AG04449 (cell line): ENCODE measurements at regions not wholly inside any gene's neighbourhood (a gene's known extent, or its start where the extent isn't known, plus 50 kb on each side); places are given as distances from the start of the nearest gene placed in this dataset.

ENCODE experiments used
- CTCF ChIA-PET: fragments of 350-600 bp; formaldehyde crosslinking; extraction: SDS; loops from one replicate; lab custom pipeline; 2021; ENCODE audit warnings: antibody characterized with exemption; lab: Yijun Ruan, JAX
- POLR2A ChIA-PET: fragments of 400-600, 350-600 bp; formaldehyde crosslinking; extraction: SDS; loops from one replicate; lab custom pipeline; 2020; ENCODE audit warnings: antibody characterized with exemption, inconsistent platforms; lab: Yijun Ruan, JAX
- DNase-seq: peaks from one replicate; pipeline ENCODE4 v3.0.0-alpha.2; 2010; ENCODE audit warnings: low read depth, low spot score
- H3K4me3 ChIP-seq: 2 replicates; pipeline ENCODE4 v1.5.1; 2011; ENCODE audit warnings: low read depth, mild to moderate bottlenecking, control low read depth, low read length
- TF ChIP-seq, protein P1 (sequence below): IDR thresholded peaks from one replicate; pipeline ENCODE4 v1.5.1; 2011; ENCODE audit warnings: mild to moderate bottlenecking, moderate library complexity, low read length, control low read depth, inconsistent platforms; ENCODE audit not compliant: insufficient read depth; ENCODE audit errors: missing control alignments

DNA sequence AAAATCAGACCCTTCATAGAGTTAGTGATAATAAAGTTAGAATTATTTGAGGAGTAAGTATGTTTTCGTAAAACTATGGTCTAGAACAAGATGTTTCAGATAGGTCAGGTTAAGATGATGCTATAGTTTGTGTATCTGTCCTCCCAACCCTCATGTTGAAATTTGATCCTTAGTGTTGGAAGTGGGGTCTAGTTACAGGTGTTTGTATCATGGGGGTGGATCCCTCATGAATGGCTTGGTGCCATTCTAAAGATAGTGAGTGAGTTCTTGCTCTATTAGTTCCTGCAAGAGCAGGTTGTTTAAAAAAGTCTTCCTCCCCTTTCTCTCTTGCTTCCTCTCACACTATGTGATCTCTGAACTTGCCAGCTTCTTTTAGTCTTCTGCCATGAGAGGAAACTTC lies 707.3 kb upstream of the FOXG1 start:
- CTCF ChIA-PET = no interaction called here
- DNase-seq = no peak

DNA sequence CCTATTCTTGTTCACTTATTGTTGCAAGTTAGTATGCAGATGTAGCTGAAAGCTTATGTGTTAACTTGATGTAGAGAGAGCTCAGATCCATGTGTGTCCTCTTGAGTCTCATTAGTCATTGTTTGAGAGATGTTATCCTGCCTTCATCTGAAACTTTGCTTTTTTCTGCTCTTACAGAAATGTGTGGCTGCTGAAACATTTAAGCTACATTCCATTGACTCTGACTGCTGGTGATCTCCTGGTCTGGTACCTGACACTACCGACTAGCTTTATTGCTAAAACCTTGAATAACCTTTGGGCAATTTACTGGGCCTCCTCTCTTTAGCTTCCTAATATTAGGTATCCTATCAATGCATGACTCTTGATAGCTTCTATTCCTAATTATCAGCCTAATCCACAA lies 705.6 kb upstream of the FOXG1 start:
- TF ChIP-seq, protein P1, sequence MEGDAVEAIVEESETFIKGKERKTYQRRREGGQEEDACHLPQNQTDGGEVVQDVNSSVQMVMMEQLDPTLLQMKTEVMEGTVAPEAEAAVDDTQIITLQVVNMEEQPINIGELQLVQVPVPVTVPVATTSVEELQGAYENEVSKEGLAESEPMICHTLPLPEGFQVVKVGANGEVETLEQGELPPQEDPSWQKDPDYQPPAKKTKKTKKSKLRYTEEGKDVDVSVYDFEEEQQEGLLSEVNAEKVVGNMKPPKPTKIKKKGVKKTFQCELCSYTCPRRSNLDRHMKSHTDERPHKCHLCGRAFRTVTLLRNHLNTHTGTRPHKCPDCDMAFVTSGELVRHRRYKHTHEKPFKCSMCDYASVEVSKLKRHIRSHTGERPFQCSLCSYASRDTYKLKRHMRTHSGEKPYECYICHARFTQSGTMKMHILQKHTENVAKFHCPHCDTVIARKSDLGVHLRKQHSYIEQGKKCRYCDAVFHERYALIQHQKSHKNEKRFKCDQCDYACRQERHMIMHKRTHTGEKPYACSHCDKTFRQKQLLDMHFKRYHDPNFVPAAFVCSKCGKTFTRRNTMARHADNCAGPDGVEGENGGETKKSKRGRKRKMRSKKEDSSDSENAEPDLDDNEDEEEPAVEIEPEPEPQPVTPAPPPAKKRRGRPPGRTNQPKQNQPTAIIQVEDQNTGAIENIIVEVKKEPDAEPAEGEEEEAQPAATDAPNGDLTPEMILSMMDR = no peak
- DNase-seq = no peak
- H3K4me3 ChIP-seq = no peak overlapping the region
- POLR2A ChIA-PET = no interaction called here
- CTCF ChIA-PET = no interaction called here

More for the DNA sequence above, 707.3 kb upstream of the FOXG1 start:
- H3K4me3 ChIP-seq = no peak overlapping the region
- TF ChIP-seq, protein P1 = no peak
- POLR2A ChIA-PET = no interaction called here

DNA sequence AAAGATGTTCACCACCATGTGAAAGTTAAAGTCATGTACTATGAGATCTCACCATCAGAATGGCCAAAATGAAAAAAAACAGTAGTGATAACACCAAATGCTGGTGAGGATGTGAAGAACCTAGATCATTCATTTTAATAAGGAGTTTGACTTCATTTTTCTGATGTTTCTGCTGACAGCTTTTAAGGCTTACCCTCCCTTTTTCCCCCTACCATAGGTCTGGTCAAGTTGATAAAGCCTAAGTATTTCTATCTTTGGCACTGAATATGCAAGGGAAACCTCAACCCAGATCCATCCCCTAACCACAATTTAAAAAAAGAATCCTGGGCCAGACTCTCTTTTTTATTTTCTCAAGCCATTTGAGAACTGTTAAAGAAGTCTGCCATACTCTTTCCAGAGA lies 689.6 kb upstream of the FOXG1 start:
- DNase-seq = no peak
- H3K4me3 ChIP-seq = no peak overlapping the region
- ChIA-PET CTCF (no interaction called here), POLR2A (no interaction called here)
- TF ChIP-seq, protein P1 = no peak

DNA sequence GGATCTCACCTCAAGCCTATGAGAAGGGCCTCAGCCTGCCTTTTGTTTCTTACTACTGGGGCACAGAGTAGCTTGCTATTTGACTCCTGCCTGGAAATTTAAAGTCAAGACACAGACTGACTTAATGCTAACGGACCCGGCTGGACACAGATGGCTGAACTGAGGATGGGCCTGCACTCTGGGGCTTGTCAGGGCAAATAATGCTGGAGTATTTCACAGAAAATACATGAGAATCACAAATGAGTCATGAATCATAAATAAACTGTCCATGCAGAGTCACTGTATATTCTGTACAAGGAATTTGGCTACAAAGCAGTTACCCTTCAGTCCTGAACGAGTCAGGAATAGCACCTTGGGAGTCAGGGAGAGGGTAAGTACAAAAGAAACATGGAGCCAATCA lies 683.2 kb upstream of the FOXG1 start:
- no peak for DNase-seq
- H3K4me3 ChIP-seq = no peak overlapping the region
- ChIA-PET CTCF (no interaction called here), POLR2A (no interaction called here)
- TF ChIP-seq, protein P1 = no peak

DNA sequence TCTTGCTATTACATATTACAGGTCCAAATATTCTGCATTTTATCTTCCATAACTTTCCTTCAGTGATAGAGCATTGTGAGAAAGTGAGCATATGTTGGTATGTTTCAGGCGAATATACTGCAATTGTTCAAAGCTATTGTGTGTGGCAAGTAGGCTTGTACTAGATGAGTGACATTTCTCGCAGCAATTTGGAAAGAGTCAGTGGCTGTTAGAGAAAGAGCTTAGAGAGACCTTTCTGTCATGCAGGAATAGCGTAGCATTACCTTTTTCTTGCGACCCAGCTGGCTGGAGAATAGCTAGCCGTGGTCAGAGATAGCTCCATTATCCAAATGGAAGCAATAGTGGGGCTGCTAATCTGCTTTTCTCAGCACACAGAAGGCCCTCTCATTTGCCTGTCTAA lies 678.5 kb upstream of the FOXG1 start:
- POLR2A ChIA-PET = no interaction called here
- no peak overlapping the region for H3K4me3 ChIP-seq
- TF ChIP-seq, protein P1 = no peak
- DNase-seq = no peak
- CTCF ChIA-PET = no interaction called here

DNA sequence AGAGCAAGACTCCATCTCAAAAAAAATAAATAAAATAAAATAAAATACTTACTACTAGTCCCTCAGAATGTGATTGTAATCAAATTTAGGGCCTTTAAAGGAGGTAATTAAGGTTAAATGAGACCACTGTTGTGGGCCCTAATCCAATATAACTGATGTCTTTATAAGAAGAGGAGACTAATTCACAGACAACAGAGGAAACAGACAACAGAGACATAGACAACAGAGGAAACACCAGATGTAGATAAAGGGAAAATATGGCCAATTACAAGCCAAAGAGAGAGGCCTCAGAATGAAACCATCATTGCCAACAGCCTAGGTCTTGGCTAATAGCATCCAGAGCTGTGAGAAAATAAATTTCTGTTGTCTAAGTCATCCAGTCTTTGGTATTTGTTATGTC lies 669.0 kb upstream of the FOXG1 start:
- TF ChIP-seq, protein P1 = no peak
- DNase-seq = no peak
- no peak overlapping the region for H3K4me3 ChIP-seq
- ChIA-PET CTCF (no interaction called here), POLR2A (no interaction called here)
